HepG2 (cell line): ENCODE measurements at regions not wholly inside any gene's neighbourhood (a gene's known extent, or its start where the extent isn't known, plus 50 kb on each side); places are given as distances from the start of the nearest gene placed in this dataset.

Experiments used
- ATAC-seq: fragments of 200-7000 bp; cut with Tn5 transposase; 3 replicates; pipeline ENCODE4 v1.9.1; 2020; ENCODE audit warnings: mild to moderate bottlenecking, moderate library complexity
- BruUV-seq: library from RNA; stranded (reverse); fragments of 400-500 nt; replicated peaks from 2 replicates; lab custom pipeline; 2021; lab: Mats Ljungman, UMichigan
- CTCF ChIA-PET: fragments of 300-600 bp; formaldehyde crosslinking; extraction: SDS; loops from one replicate; lab custom pipeline; 2021; ENCODE audit warnings: low total read pairs, inconsistent platforms, low intra/inter-chr PET ratio; lab: Yijun Ruan, JAX
- POLR2A ChIA-PET: fragments of 350-600 bp; sonication (Branson Sonifier 250); formaldehyde crosslinking; loops from one replicate; lab custom pipeline; 2020; ENCODE audit warnings: antibody characterized with exemption, inconsistent platforms; lab: Yijun Ruan, JAX
- DNase-seq: peaks from one replicate; pipeline ENCODE4 v3.0.0-alpha.2; 2015; ENCODE audit warnings: low spot score
- FAIRE-seq: peaks from 3 replicates; lab custom pipeline; 2011; peaks lifted over from hg19 to GRCh38; lab: Jason Lieb, UNC
- H2AFZ ChIP-seq: one replicate; pipeline ENCODE4 v1.6.1; 2011; ENCODE audit warnings: low read length, inconsistent platforms
- H3K27ac ChIP-seq: fragments of 300-600 bp; 3 replicates; pipeline ENCODE4 v1.8.0; 2011; ENCODE audit warnings: mixed run types, mild to moderate bottlenecking, mixed read lengths, low read length, inconsistent platforms; ENCODE audit not compliant: insufficient read depth; ENCODE audit errors: extremely low read length
- H3K27me3 ChIP-seq, 2 experiments: fragments of 200-600 bp in 1 of 2; 2 replicates in 1 of 2; 3 replicates in 1 of 2; pipeline versions ENCODE4 v1.6.0 to v1.8.0; 2011; ENCODE audit warnings: low read length in 2 of 2, mild to moderate bottlenecking in 2 of 2, moderate library complexity in 2 of 2, inconsistent platforms in 1 of 2; ENCODE audit not compliant: insufficient read depth in 2 of 2, control insufficient read depth in 1 of 2
- H3K36me3 ChIP-seq, 2 experiments: fragments of 200-600 bp in 1 of 2; replicated peaks in 1 of 2; 2 replicates in 1 of 2; 3 replicates in 1 of 2; pipeline versions ENCODE4 v1.5.1 to v1.8.0; 2011; ENCODE audit warnings: low read length in 2 of 2, inconsistent platforms in 1 of 2; ENCODE audit not compliant: insufficient read depth in 2 of 2, control insufficient read depth in 1 of 2
- H3K4me1 ChIP-seq: 2 replicates; pipeline ENCODE4 v1.5.1; 2012; ENCODE audit warnings: low read length, inconsistent platforms; ENCODE audit not compliant: insufficient read depth
- H3K4me2 ChIP-seq: 2 replicates; pipeline ENCODE4 v1.6.0; 2011; ENCODE audit warnings: low read depth, low read length, inconsistent platforms
- H3K4me3 ChIP-seq, 3 experiments: fragments of 200-600 bp in 1 of 3; sonication (generic), shearing (Covaris generic) in 1 of 3; replicated peaks in 1 of 3; 2 replicates each; pipeline ENCODE4 v1.5.1; 2011 to 2016; ENCODE audit warnings: low read length in 3 of 3, inconsistent platforms in 2 of 3, low read depth in 2 of 3, mild to moderate bottlenecking in 2 of 3, control low read depth in 1 of 3, mixed read lengths in 1 of 3; ENCODE audit not compliant: insufficient read depth in 1 of 3
- H3K79me2 ChIP-seq: one replicate; pipeline ENCODE4 v1.6.1; 2011; ENCODE audit warnings: low read length, inconsistent platforms; ENCODE audit not compliant: insufficient read depth
- H3K9ac ChIP-seq: 2 replicates; pipeline ENCODE4 v1.6.0; 2011; ENCODE audit warnings: mild to moderate bottlenecking, low read depth, low read length, inconsistent platforms; ENCODE audit not compliant: insufficient read depth
- H3K9me3 ChIP-seq: 2 replicates; pipeline ENCODE4 v1.5.1; 2012; ENCODE audit warnings: mild to moderate bottlenecking, low read length
- H4K20me1 ChIP-seq: 2 replicates; pipeline ENCODE4 v1.6.0; 2011; ENCODE audit warnings: inconsistent platforms, mild to moderate bottlenecking, low read length, moderate library complexity; ENCODE audit not compliant: insufficient read depth
- CCAR2 ChIP-seq: fragments of 200-400 bp; formaldehyde crosslinking; optimal IDR thresholded peaks from 2 replicates; pipeline ENCODE3; 2018; ENCODE audit warnings: low read depth, mild to moderate bottlenecking, low read length, moderate library complexity
- HNRNPLL ChIP-seq: fragments of 200-400 bp; formaldehyde crosslinking; IDR thresholded peaks from 2 replicates; pipeline ENCODE4 v1.6.1; 2017; ENCODE audit warnings: mild to moderate bottlenecking, low read depth, low read length; ENCODE audit not compliant: poor library complexity, severe bottlenecking
- SAP130 ChIP-seq: IDR thresholded peaks from 2 replicates; pipeline ENCODE4 v1.6.1; 2016; ENCODE audit warnings: low read depth
- TEAD3 ChIP-seq: optimal IDR thresholded peaks from 2 replicates; pipeline ENCODE3; 2016; ENCODE audit warnings: borderline replicate concordance
- ZNF547 ChIP-seq: sonication (generic); formaldehyde crosslinking; IDR thresholded peaks from 2 replicates; pipeline ENCODE4 v1.5.1; 2020; ENCODE audit warnings: mild to moderate bottlenecking, missing genetic modification reagents
- ZNF780A ChIP-seq: sonication (generic); formaldehyde crosslinking; IDR thresholded peaks from 2 replicates; pipeline ENCODE4 v1.8.0; 2022; ENCODE audit warnings: mild to moderate bottlenecking, missing genetic modification reagents, moderate library complexity
- WGBS: methylation state at CpG from one replicate; pipeline ENCODE4 v1.1.6; 2017; ENCODE audit warnings: low lambda C conversion rate; 5-methylcytosine and 5-hydroxymethylcytosine counted together
- in situ Hi-C: cut with HindIII; loops from 2 replicates; pipeline ENCODE4 v1.10.0; 2017; ENCODE audit warnings: low pct_unique_long_range_greater_than_20kb; ENCODE audit not compliant: extremely low pct_ligation_motif_present
- intact Hi-C: fragments of 100-400 bp; cut with micrococcal nuclease; formaldehyde crosslinking; loops from one replicate; pipeline ENCODE4 v1.10.0; 2022; ENCODE audit not compliant: unreplicated experiment
- TF ChIP-seq, protein P1 (sequence below): sonication (generic); formaldehyde crosslinking; IDR thresholded peaks from 2 replicates; pipeline ENCODE4 v1.5.0; 2020; ENCODE audit warnings: mild to moderate bottlenecking, missing genetic modification reagents
- TF ChIP-seq, protein P2 (sequence below): sonication (generic); formaldehyde crosslinking; IDR thresholded peaks from 2 replicates; pipeline ENCODE4 v1.9.0; 2022; ENCODE audit warnings: low read depth, missing genetic modification reagents
- TF ChIP-seq, protein P3 (sequence below): sonication (generic); formaldehyde crosslinking; IDR thresholded peaks from 2 replicates; pipeline ENCODE4 v1.4.0; 2020; ENCODE audit warnings: missing genetic modification reagents, borderline replicate concordance
- TF ChIP-seq, protein P4 (sequence below): sonication (generic); formaldehyde crosslinking; IDR thresholded peaks from 2 replicates; pipeline ENCODE4 v1.4.0; 2020; ENCODE audit warnings: mild to moderate bottlenecking, missing genetic modification reagents, borderline replicate concordance

GRCh38 chr12:98424726-98425401 lies 90.5 kb upstream of the TMPO start (continued):
- TF ChIP-seq SAP130 (CRISPR knock-in tag): 0 out of 2 replicates have a peak, but pooled peaks have one; percentile 14
- TF ChIP-seq TEAD3 (CRISPR knock-in tag): peak; percentile 22
- TF ChIP-seq HNRNPLL: no peak
- TF ChIP-seq, all 625 proteins: peak for 13

DNA sequence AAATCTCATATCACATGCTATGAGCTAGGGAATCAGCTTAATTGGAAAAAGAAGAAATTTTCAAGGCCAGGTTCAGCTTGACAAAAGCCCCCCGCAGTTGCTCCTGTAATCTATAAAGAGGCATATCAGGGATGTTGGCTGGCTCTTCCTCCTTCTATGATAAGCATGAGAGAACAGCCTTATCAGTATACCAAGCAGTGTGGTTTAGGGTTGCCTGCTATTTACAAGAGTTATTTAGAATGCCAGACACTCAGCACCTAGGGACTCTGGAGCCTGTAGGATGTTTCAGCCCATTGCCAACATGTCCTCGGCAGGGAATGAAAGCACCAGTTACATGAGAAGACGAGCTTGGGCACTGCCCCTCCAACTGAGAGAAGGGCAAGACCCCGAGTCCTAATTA lies 89.5 kb upstream of the TMPO start:
- Histone ChIP-seq H3K4me2 (no peak overlapping the region), H3K9ac (no peak overlapping the region), H3K4me3 (no peak overlapping the region), H2AFZ (no peak overlapping the region), H3K9me3 (no peaks in the 10 kb centered on the region), H3K27ac (no peak overlapping the region), H3K27me3 (no peaks in the 10 kb centered on the region), H3K36me3 (no peaks in the 10 kb centered on the region), H3K79me2 (no peaks in the 10 kb centered on the region), H3K4me1 (peaks cover 18% of the 10 kb centered on the region; the same call in 1 of the 2 replicates), H4K20me1 (no peaks in the 10 kb centered on the region)
- DNase-seq (no peak), FAIRE-seq (no peak), ATAC-seq (no peak)
- intact Hi-C loops (loop anchor here (1.0 to 10.0 kb wide), 5 partner anchors 65 to 569 kb away; no protein-coding TSS in a partner anchor), in situ Hi-C loops (loop anchor here (10.0 kb wide), 1 partner anchor 229 kb away; no protein-coding TSS in a partner anchor)
- 9% methylated on average over 4 of the region's 4 CpGs for WGBS
- POLR2A ChIA-PET: no interaction called here
- no TSS peak for BruUV-seq
- CTCF ChIA-PET: interaction anchor here (1.7 kb wide), 1 partner anchor 228 kb away, joined by 8 read pairs; no protein-coding TSS in a partner anchor
- no peak for TF ChIP-seq ZNF547 (CRISPR knock-in tag)
- TF ChIP-seq, protein P1, sequence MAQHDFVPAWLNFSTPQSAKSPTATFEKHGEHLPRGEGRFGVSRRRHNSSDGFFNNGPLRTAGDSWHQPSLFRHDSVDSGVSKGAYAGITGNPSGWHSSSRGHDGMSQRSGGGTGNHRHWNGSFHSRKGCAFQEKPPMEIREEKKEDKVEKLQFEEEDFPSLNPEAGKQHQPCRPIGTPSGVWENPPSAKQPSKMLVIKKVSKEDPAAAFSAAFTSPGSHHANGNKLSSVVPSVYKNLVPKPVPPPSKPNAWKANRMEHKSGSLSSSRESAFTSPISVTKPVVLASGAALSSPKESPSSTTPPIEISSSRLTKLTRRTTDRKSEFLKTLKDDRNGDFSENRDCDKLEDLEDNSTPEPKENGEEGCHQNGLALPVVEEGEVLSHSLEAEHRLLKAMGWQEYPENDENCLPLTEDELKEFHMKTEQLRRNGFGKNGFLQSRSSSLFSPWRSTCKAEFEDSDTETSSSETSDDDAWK (CRISPR knock-in tag): no peak
- TF ChIP-seq ZNF780A (CRISPR knock-in tag): no peak
- TF ChIP-seq, protein P2, sequence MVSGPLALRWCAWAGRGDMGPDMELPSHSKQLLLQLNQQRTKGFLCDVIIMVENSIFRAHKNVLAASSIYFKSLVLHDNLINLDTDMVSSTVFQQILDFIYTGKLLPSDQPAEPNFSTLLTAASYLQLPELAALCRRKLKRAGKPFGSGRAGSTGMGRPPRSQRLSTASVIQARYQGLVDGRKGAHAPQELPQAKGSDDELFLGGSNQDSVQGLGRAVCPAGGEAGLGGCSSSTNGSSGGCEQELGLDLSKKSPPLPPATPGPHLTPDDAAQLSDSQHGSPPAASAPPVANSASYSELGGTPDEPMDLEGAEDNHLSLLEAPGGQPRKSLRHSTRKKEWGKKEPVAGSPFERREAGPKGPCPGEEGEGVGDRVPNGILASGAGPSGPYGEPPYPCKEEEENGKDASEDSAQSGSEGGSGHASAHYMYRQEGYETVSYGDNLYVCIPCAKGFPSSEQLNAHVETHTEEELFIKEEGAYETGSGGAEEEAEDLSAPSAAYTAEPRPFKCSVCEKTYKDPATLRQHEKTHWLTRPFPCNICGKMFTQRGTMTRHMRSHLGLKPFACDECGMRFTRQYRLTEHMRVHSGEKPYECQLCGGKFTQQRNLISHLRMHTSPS (CRISPR knock-in tag): no peak
- TF ChIP-seq, protein P3, sequence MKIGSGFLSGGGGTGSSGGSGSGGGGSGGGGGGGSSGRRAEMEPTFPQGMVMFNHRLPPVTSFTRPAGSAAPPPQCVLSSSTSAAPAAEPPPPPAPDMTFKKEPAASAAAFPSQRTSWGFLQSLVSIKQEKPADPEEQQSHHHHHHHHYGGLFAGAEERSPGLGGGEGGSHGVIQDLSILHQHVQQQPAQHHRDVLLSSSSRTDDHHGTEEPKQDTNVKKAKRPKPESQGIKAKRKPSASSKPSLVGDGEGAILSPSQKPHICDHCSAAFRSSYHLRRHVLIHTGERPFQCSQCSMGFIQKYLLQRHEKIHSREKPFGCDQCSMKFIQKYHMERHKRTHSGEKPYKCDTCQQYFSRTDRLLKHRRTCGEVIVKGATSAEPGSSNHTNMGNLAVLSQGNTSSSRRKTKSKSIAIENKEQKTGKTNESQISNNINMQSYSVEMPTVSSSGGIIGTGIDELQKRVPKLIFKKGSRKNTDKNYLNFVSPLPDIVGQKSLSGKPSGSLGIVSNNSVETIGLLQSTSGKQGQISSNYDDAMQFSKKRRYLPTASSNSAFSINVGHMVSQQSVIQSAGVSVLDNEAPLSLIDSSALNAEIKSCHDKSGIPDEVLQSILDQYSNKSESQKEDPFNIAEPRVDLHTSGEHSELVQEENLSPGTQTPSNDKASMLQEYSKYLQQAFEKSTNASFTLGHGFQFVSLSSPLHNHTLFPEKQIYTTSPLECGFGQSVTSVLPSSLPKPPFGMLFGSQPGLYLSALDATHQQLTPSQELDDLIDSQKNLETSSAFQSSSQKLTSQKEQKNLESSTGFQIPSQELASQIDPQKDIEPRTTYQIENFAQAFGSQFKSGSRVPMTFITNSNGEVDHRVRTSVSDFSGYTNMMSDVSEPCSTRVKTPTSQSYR: no peak
- TF ChIP-seq, protein P4, sequence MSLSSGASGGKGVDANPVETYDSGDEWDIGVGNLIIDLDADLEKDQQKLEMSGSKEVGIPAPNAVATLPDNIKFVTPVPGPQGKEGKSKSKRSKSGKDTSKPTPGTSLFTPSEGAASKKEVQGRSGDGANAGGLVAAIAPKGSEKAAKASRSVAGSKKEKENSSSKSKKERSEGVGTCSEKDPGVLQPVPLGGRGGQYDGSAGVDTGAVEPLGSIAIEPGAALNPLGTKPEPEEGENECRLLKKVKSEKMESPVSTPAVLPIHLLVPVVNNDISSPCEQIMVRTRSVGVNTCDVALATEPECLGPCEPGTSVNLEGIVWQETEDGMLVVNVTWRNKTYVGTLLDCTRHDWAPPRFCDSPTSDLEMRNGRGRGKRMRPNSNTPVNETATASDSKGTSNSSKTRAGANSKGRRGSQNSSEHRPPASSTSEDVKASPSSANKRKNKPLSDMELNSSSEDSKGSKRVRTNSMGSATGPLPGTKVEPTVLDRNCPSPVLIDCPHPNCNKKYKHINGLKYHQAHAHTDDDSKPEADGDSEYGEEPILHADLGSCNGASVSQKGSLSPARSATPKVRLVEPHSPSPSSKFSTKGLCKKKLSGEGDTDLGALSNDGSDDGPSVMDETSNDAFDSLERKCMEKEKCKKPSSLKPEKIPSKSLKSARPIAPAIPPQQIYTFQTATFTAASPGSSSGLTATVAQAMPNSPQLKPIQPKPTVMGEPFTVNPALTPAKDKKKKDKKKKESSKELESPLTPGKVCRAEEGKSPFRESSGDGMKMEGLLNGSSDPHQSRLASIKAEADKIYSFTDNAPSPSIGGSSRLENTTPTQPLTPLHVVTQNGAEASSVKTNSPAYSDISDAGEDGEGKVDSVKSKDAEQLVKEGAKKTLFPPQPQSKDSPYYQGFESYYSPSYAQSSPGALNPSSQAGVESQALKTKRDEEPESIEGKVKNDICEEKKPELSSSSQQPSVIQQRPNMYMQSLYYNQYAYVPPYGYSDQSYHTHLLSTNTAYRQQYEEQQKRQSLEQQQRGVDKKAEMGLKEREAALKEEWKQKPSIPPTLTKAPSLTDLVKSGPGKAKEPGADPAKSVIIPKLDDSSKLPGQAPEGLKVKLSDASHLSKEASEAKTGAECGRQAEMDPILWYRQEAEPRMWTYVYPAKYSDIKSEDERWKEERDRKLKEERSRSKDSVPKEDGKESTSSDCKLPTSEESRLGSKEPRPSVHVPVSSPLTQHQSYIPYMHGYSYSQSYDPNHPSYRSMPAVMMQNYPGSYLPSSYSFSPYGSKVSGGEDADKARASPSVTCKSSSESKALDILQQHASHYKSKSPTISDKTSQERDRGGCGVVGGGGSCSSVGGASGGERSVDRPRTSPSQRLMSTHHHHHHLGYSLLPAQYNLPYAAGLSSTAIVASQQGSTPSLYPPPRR (CRISPR knock-in tag): no peak
- TF ChIP-seq CCAR2: no peak
